ENCODE measurements at regions not wholly inside any gene's neighbourhood (a gene's known extent, or its start where the extent isn't known, plus 50 kb on each side); places are given as distances from the start of the nearest gene placed in this dataset.

DNA sequence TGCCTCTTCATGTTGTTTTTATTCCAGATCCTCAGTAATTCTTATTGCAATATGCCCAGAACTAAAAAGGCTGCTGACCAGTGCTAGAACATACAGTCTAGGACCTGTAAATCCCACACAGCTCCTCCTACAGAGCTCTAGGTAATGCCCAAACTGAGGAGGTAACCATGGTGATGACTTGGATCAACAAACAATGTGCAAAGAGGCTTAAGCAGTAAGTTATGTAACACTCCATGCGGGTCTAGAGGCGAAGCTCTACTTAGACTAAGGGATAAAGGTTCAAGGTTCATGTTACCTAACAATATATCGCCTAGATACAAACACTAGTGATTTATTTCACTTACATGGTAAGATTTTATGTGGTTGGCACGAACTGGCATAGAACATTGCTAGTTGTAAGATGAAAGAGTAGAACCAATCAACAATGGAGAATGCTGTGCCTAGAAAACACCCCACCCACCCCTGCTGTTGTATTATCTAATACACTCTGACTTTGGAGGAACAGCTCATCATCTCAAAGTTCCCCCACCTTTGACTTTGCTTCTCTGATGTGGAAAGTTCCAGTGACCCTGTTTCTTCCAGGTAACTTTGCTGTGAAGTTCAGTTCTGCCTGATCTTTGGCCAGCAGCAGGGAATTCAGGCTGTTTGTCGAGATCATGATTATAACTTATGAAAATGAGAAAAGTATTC is 242.4 kb downstream of the ALDH8A1 start:
- no peak for DNase-seq

DNA sequence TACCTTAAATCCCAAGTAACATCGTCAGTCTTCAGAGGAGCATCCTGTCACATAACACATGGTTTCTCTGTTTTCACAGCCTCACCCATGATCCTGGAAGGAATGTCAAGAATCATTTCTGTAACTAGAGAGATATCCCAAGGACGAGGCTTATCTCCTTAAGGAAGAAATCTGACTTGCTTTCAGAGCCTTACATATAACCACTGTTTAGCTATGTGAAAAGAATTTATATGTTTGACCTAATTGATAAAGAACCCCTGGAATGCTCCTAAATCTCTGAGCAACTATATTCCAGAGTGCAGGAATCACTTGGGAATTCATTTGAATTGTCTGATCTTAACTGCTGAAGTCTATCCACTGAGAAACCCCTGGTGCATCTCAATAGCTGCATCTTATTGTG is 243.1 kb downstream of the ALDH8A1 start:
- no peak for DNase-seq

DNA sequence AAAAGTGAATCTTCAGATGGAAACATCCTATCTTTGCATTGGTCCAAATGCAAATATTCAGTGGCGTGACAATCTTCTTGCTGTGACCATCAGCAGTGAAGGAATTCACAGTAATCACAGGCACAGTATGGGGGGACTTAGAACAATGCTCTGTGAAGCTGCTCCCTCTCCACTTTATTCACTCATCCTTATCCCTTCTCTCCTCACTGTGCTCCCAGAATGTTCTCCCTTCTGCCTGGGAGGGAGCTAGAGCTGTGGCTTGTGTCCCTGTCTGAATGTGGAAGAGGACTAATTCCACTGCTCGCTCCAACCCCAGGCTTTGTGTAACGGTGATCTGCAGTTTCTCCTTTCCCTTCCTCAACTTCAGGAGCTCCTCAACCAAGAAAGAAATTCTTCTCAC is 243.7 kb downstream of the ALDH8A1 start:
- DNase-seq = no peak

DNA sequence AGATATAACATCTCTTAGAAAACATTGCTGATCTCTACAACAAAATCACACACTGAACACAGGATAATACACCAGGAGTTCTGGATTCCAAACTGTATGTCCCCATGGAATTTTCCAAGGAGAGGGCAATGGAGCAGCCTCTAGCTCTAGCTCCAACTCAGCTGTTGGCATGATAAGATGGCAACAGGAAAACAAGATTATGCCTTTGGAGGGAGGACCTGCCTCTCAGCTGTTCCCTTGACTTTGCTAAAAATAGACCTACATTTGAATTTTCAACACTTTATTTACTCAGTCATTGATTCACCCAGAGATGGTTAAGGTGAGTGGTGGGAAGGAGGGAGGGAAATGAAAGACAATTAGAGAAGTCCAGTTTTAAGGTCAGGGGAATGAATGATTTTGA is 246.7 kb downstream of the ALDH8A1 start:
- no peak for DNase-seq

DNA sequence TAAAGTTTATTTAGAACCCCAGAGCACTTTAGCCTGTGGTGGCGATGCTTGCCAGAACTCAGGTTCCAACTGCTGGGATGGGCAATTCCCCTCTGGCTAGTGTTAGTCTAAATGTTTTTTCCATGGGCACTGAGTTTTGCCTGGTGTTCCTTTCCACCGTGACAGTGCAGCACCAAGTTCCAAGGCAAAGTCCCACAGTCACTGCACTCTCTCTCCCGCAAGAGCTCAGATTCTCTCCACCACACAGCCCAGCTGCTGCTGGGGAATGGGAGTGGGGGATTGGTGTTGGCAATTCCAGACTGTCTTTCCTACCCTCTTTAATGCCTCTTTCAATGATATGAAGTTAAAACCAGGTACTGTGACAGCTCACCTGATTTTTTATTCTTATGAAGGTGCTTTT is 247.6 kb downstream of the ALDH8A1 start:
- no peak for DNase-seq

DNA sequence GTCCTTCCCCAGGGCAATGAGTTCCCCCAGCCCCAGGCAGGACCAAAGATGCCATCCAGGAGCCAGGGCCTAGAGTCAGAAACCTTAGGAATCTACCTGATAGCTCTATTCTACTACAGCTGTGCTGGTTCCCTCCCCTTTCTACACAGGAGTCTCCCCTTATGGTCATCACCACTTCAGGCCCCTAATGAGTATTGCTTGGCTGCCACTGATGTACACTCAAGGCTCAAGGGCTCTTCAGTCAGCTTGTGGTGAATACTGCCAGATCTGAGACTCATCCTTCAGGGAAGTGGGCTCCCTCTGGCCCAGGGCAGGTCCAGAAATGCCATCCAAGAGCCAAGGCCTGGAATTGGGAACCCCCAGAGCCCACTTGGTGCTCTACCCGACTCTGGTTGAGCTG is 248.6 kb downstream of the ALDH8A1 start:
- DNase-seq = no peak

DNA sequence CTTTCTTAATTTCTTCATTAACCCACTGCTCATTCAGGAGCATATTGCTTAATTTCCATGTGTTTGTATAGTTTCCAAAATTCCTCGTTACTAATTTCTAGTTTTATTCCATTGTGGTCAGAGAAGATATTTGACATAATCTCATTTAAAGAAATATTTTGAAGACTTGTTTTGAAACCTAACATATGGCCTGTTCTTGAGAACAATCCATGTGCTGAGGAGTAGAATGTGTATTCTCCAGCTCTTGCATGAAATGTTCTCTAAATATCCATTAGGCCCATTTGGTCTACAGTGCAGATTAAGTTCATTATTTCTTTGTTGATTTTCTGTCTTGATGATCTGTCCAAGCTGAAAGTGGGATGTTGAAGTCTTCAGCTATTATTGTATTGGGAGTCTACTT is 251.7 kb downstream of the ALDH8A1 start:
- no peak for DNase-seq

DNA sequence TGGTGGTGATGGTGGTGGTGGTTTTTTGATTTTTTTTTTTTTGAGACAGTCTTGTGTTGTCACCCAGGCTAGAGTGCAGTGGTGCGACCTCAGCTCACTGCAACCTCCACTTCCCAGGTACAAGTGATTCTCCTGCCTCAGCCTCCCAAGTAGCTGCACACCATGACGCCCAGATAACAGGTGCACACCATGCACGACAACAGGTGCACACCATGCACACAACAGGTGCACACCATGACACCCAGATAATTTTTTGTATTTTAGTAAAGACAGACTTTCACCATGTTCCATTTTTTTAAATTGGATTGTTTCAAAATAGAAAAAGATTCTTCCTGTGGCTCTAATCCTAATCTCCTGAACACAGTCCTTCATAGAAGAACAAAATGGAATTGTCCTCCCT is 257.9 kb downstream of the ALDH8A1 start:
- DNase-seq = no peak

DNA sequence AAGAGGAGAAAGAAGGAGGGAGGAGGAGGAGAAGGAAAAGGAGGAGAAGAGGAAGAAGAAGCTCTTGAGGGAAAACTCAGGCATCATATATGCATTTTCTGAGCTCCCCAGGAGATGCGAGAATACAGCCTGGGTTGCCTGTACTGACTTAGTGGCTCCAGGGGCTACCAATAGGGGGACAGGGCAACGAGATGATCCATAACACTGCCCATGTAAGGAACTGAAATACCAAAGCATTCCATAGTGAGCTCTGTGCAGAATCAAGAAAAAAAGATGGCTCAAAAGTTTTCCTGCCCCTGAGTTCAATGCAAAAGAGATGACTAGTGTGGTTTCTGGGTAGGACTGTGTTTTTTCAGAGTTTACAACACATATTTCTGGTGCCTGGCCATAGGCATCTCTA is 258.7 kb downstream of the ALDH8A1 start:
- no peak for DNase-seq

DNA sequence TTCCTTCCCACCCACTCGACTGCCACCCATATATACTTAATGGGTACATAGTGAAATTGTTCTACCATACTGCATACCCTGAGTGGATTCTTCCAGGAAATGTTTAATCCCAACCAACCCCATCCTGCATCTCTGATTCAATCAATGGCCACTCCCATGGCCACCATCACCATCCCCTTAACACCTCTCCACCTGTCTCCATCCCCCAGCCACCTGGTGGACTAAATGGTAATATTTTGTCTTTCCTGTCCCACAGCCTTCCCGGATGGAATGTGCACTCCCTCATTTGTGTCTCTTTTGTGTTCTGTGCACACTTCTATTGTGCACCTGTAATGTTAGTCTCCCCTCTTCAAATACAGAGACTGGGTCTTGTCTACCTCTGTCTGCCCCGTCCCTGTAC is 259.9 kb downstream of the ALDH8A1 start:
- DNase-seq = no peak

DNA sequence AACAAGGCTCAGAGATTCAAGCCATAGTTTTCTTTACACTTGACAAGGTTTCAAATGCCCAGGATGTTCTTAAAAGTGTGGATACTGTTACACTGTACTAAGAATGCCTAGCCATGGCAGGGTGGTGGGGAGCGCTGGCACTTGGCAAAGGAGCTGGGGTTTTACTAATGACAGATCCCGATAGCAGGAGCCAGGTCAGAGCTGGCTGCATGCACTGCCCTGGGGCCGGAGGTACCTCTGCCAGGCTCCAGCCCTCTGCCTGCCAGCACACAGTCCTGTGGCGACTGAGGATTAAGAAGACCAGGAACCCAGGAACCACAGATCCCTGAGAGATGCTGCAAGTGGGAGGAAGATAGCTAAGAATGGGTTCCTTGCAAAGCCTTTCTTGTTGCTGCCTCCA is 260.3 kb downstream of the ALDH8A1 start:
- no peak for DNase-seq

DNA sequence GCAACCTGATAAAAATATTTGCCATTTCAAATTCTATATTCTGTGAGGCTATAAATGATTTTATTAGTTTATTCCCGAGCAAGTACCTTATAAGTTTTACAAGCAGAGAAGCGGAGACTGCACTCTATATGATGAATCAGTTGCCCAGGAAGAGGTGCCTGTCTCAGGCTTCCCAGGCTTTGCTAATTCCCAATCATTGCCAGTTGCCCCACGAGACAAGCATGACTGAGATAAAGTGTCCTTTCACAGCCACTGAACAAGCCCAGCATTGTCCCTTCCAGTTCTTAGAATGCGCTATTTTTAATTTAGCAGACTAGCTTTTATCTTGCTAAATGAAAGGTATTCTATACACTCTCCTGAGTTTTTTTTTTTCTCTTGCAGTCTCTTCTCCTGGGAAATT is 260.7 kb downstream of the ALDH8A1 start:
- DNase-seq = no peak

DNA sequence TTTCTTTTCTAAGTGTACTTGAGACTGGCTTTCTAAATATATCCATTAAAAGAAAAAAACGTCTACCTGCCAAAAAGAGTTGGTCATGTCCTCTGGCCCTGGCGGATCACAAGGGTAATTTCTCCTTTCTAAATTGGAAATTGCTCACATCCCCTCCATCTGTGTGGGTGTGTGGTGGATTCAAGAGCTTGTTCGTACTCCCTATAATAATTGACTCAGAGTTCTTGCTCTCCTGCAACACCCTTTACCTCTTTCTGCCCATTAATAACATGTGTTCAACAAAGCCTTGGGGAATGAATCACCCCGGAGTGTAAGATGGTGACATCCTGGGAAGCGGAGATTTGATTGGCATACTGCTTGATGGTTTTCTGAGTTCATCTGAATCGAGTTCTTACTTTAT is 263.8 kb downstream of the ALDH8A1 start:
- no peak for DNase-seq

DNA sequence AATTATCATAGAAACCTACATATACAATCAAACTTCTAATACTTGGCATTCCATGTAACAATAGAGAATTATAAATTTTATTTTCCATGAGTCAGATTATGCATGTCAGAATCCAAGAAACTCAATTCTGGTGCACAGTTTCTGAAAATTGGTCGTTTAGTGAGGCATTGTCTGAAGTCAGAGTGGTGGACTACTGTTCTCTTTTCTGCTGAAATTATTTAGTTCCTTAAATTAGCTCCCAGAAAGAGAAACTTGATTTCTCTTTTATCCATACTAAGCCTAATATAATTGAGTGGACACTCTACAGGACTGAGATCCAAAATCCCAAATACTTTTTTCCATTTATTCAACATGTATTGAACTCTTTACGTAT is 265.5 kb downstream of the ALDH8A1 start:
- no peak for DNase-seq

DNA sequence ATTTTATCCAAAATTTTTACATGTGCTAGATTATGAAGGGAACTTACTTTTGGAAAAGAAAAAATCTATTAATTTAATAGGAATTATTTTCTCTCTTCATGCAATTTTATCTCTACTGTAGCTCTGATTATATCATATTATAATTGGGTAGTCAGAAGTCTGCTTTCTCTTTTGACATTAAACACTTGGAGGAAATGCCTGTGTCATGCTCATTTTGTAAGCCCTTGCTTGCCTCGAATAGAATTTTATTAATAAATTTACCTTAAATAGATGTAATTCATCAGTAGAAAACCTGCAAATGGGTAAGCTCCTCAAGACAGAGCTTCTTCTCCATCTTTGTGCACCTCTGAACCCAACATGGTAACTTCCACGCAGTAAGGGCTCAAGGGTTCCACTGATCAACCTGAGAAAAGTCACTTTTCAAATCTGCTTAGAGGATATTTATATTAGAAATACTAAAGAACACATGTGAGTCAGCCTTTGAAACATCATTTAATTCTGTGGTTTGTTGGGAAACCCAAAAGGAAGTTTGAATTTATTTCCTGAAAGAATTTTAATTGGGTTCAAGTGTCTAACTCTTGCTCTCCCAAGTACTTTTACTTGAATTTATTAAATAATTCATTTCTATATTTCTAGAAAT is 266.0 kb downstream of the ALDH8A1 start:
- no peak for DNase-seq

DNA sequence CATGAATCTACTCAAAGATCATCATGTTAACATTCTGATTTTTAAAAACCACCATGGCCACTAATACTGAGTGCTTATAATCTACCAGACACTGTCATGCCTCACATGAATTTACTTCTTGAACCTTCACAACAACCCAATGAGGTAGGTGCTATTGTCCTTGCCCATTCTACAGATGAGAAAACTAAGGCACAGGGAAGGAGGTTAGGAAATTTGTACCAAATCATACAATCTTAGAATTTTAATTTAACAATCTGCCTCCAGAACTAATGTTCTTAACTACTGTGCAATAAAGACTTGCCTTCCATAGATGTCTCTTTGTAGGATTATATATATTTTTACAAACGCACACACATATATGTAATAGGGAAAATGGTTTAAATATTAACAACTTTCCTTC is 269.5 kb downstream of the ALDH8A1 start:
- DNase-seq = no peak

DNA sequence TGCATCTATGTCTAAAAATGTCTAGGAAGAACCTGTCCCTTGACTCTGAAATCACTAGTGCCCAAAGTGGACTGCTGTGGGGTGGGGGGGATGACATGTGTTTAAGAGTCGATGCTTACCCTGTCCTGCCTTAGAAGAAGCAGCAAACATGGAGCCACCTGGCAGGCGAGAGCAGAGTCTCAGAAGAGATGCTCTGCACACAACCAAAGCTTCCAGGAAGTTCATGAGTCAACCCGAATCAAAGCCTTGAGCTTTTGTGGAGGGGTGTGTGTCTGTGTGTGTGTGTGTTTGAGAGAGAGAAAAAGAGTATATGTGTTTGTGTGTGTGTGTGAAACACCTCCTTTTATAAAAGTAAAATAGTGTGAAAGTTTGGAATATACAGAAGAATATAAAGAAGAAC is 269.9 kb downstream of the ALDH8A1 start:
- DNase-seq = peak; percentile 24

DNA sequence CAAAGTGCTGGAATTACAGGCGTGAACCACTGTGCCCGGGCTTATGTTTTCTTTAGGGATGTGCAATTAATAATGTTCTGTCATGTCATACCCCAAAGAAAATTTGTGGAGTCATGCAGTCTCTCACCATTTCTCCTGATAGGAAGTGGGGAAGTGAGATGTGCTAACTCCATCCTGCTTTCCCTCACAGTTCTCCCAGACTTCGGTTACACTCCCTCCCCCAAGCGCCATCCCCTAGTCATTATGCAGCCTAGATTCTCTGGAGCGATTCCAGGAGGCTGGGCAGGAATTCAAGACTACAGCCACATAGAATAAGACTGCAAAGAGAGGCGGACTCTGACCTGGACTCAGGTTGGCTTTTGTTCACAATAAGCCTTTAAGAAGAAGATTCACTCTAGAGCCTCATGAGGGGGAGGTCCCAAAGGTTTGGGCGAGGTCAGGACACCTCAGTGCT is 271.4 kb downstream of the ALDH8A1 start:
- no peak for DNase-seq

DNA sequence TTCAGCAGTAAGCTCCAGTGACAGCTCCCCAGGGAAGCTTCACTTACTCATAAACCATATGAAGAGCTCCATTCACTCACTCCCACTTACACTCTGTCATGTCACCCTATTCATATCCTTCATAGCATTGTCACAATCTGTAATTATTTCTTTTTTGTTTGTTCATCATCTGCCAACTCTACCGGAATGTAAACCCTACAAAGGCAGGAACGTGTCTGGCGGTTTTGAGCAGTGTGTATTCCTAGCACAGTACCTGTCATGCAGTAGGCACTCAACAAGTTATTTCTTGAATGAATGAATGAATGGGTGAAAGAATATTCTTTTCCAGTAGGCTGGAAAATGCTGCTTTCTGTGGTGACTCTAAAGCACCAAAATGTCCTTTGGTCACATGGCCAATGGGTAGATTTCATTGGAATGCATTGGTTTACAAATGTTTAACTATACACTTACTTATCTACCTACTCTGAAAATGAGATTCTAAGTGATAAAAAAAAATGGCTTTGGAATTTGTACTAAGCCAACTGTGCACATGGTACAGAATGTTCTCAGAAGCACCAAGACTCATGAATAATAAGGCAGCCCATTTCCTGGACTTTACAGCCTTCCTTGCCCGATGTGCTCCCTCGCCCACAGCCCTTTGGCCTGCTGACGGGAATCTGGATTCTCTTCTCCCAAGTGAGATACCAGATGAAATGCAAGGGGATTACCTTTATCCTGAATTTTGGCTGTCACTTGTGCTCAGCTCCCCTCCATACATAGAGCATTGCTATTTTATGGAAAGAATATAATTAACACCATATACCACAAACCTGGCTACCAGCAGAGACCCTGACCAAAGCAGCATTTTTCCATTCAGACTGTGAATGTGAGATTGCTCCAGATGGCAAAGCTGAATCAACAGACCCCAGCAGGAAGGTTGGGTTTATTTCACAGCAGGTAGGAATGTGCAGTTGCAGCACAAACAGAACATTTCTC is 273.3 kb downstream of the ALDH8A1 start:
- no peak for DNase-seq

DNA sequence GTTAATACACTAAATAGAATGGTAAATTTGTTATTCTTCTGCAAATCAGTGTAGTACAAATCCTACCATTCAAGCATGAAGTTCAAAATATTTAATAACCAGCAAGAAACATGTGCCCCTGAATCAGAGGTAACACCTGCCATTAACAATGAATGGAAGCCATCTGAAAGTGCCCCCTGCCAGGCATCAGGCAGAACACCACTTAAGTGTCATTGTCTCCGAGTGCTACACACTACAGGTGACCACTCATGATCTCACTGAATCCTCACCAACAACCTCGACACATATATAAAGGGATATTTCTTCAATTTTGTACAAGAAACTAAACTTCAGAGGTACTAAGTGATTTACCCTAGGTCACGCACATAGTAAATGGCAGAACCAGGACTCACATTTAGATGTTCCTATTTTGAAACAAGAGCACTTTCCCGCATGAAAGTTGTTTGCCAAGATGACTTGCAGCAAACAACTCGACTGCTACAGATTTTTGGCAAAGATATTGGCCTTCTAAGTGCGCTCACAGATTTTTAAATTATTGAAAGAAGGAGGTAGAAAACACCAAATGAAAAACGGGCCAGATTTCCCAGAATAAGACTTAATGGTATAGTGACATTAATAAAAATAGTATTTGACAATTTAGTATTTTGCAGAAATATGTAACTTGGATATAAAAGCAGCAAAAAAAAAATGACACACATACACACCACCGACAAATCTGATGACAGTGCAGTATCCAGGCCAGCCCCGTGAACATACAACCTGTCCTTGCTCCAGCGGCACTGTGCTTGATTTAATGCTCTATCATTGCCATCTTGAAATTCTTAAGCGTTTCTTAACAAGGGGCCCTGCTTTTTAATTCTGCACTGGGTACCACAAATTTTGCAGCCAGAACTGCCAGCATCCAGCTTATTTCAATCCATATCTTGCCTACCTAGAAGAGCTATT is 274.5 kb downstream of the ALDH8A1 start:
- no peak for DNase-seq

DNA sequence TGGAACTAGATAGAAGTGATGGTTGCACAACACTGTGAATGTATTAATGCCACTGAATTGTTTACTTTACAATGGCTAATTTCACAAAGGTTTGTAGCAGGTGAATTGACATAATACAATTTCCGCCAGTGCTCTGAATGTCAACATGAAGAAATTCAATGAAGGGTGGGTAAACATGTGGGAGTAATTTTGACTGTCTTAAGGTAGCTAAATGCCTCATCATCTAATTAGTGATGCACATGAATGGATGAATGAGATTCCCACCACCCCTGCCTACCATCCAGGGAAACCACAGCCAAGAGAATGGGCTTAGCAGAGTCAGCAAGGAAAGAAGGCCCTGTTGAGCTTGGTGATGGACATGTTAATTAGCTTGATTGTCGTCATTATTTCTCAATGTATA is 275.3 kb downstream of the ALDH8A1 start:
- no peak for DNase-seq

DNA sequence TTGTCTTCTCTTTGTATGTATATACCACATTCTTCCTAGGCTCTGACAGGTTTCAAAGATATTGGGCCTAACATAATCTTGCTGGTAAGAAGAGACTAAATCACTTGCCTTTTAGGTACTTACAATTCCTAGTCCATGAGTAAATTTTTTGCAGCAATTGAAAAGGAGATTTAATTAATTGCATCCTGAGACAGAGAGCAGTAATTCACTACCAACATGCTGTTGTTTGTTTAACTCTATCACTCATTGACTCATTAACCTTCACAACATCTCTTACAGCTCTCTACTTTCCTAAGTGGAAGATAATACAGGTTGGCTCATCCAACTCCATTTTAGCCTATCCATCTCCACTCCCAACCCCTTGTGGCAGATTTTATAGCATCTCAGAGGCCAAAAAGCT is 280.4 kb downstream of the ALDH8A1 start:
- no peak for DNase-seq

DNA sequence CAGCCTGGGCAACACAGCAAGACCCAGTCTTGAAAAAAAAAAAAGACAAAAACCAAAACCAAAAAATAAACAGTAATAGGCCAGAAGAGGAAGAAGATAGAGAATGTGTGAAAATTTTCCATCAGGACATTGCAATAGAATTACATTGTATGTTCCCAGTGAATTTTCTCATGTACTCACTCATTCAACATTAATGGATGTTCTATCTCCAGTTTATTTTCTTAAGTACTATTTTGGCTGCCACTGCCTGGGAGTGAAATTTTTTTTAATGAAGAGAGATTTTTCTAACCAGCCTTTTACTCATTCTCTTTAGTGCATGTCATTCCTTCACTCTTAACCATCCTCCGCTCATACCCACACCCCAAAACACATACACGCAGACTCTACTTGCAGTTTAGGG is 282.8 kb downstream of the ALDH8A1 start:
- DNase-seq = no peak
